Panc1 (cell line): ENCODE measurements at regions not wholly inside any gene's neighbourhood (a gene's known extent, or its start where the extent isn't known, plus 50 kb on each side); places are given as distances from the start of the nearest gene placed in this dataset.

Experiments
- ATAC-seq: fragments of 200-7000 bp; cut with Tn5 transposase; 2 replicates; pipeline ENCODE4 v1.9.1; 2020; ENCODE audit warnings: mild to moderate bottlenecking, moderate library complexity
- BruUV-seq: library from RNA; stranded (reverse); fragments of 400-500 nt; replicated peaks from 2 replicates; lab custom pipeline; 2021; lab: Mats Ljungman, UMichigan
- CTCF ChIA-PET: fragments of 300-600 bp; sonication (Branson Sonifier 250); formaldehyde crosslinking; loops from one replicate; lab custom pipeline; 2022; ENCODE audit warnings: antibody characterized with exemption; lab: Charles Lee
- POLR2A ChIA-PET: fragments of 300-600 bp; sonication (Branson Sonifier 250); formaldehyde crosslinking; loops from one replicate; lab custom pipeline; 2022; ENCODE audit warnings: antibody characterized with exemption; lab: Charles Lee
- DNase-seq: peaks from one replicate; pipeline ENCODE4 v3.0.0-alpha.2; 2010; ENCODE audit warnings: low read depth, low spot score
- H3K27ac ChIP-seq: 2 replicates; pipeline ENCODE4 v1.5.1; 2011; ENCODE audit warnings: mild to moderate bottlenecking, low read length, inconsistent platforms
- H3K27me3 ChIP-seq: fragments of 200-500 bp; sonication (Bioruptor generic); 2 replicates; pipeline ENCODE4 v1.6.0; 2014; ENCODE audit warnings: low read length, inconsistent platforms; ENCODE audit not compliant: control insufficient read depth, insufficient read depth
- H3K36me3 ChIP-seq: fragments of 200-500 bp; sonication (Bioruptor generic); 2 replicates; pipeline ENCODE4 v1.5.1; 2014; ENCODE audit warnings: inconsistent platforms, mild to moderate bottlenecking, low read length, moderate library complexity; ENCODE audit not compliant: control insufficient read depth, insufficient read depth
- H3K4me1 ChIP-seq: 2 replicates; pipeline ENCODE4 v1.5.1; 2011; ENCODE audit warnings: inconsistent platforms, mild to moderate bottlenecking, low read length, moderate library complexity; ENCODE audit not compliant: control insufficient read depth, insufficient read depth
- H3K4me3 ChIP-seq, 2 experiments: 2 replicates each; pipeline ENCODE4 v1.5.1; 2011 to 2012; ENCODE audit warnings: low read depth in 2 of 2, low read length in 2 of 2, mild to moderate bottlenecking in 2 of 2, inconsistent platforms in 1 of 2, moderate library complexity in 1 of 2
- H3K9me3 ChIP-seq: fragments of 200-500 bp; sonication (Bioruptor generic); 2 replicates; pipeline ENCODE4 v1.5.1; 2014; ENCODE audit warnings: low read depth, mild to moderate bottlenecking, inconsistent platforms, low read length, moderate library complexity; ENCODE audit not compliant: control insufficient read depth, insufficient read depth
- CTCF ChIP-seq: fragments of 450-650 bp; IDR thresholded peaks from 2 replicates; pipeline ENCODE4 v1.5.1; 2017; ENCODE audit warnings: mild to moderate bottlenecking
- POLR2AphosphoS5 ChIP-seq: IDR thresholded peaks from 2 replicates; pipeline ENCODE4 v1.6.1; 2012; ENCODE audit warnings: mild to moderate bottlenecking, low read depth, low read length, moderate library complexity
- REST ChIP-seq, 2 experiments: IDR thresholded peaks; 2 replicates each; pipeline ENCODE4 v1.6.1; 2011 to 2012; ENCODE audit warnings: low read depth in 2 of 2, control low read depth in 1 of 2, low read length in 1 of 2, mild to moderate bottlenecking in 1 of 2, moderate library complexity in 1 of 2; ENCODE audit not compliant: insufficient read depth in 1 of 2
- SIN3A ChIP-seq: IDR thresholded peaks from 2 replicates; pipeline ENCODE4 v1.6.1; 2012; ENCODE audit warnings: low read depth, mild to moderate bottlenecking, low read length, moderate library complexity, borderline replicate concordance; ENCODE audit not compliant: insufficient read depth
- TCF7L2 ChIP-seq: IDR thresholded peaks from 2 replicates; pipeline ENCODE4 v1.6.1; 2011; ENCODE audit warnings: mild to moderate bottlenecking, low read depth, low read length, inconsistent platforms
- in situ Hi-C: cut with HindIII; loops from 2 replicates; pipeline ENCODE4 v1.10.0; 2016; ENCODE audit warnings: low sequenced_read_pairs, low pct_unique_long_range_greater_than_20kb
- intact Hi-C: fragments of 100-400 bp; cut with micrococcal nuclease; formaldehyde crosslinking; loops from one replicate; pipeline ENCODE4 v1.10.0; 2022; ENCODE audit not compliant: unreplicated experiment

DNA sequence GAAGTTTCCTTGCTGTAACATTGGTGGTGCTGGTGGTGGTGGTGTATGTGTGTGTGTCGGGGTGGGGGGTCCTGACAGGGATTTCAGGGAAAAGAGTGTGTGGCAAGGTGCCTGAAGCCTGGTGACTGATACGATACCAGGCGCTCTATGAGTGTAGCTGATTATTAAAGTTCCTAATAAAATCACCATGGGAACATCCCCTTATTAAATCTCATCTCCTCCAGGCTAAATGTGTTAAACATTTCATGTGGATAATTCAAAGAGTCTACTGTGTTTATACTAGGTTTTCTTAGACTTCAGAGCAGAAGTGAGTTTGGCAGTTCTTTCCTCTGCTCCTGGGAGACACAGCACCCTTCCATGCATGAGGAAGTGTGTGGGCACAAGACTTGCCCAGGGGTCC lies 82.0 kb downstream of the THNSL2 start:
- DNase-seq (no peak), ATAC-seq (no peak)
- no peak overlapping the region for H3K27ac ChIP-seq
- intact Hi-C loops (no loop called here), in situ Hi-C loops (no loop called here)
- H3K4me3 ChIP-seq: no peak overlapping the region
- H3K9me3 ChIP-seq: no peaks in the 10 kb centered on the region
- H3K27me3 ChIP-seq: peaks cover 8% of the 10 kb centered on the region; the same call in 1 of the 2 replicates
- BruUV-seq: no TSS peak
- H3K36me3 ChIP-seq: no peaks in the 10 kb centered on the region
- POLR2A ChIA-PET: no interaction called here
- H3K4me1 ChIP-seq: no peaks in the 10 kb centered on the region
- TF ChIP-seq CTCF (no peak), POLR2AphosphoS5 (no peak), TCF7L2 (no peak), SIN3A (no peak), REST (IDR thresholded peaks at IDR 0.05; ENCODE audit: insufficient read depth in 1 of 2, low read depth in 2 of 2, low read length in 1 of 2) (no peak)
- CTCF ChIA-PET: no interaction called here

GRCh38 chr2:88250404-88250803 lies 80.3 kb downstream of the THNSL2 start:
- BruUV-seq: no TSS peak
- DNase-seq: no peak
- in situ Hi-C loops: no loop called here
- H3K4me3 ChIP-seq: no peak overlapping the region
- TF ChIP-seq TCF7L2 (no peak), REST (IDR thresholded peaks at IDR 0.05; ENCODE audit: insufficient read depth in 1 of 2, low read depth in 2 of 2, low read length in 1 of 2) (no peak), SIN3A (no peak), POLR2AphosphoS5 (no peak), CTCF (no peak)
- no peak for ATAC-seq
- POLR2A ChIA-PET: no interaction called here
- CTCF ChIA-PET: no interaction called here
- H3K27me3 ChIP-seq: peaks cover 8% of the 10 kb centered on the region; the same call in 1 of the 2 replicates
- H3K36me3 ChIP-seq: no peaks in the 10 kb centered on the region
- H3K4me1 ChIP-seq: no peaks in the 10 kb centered on the region
- no peaks in the 10 kb centered on the region for H3K9me3 ChIP-seq
- intact Hi-C loops: no loop called here
- no peak overlapping the region for H3K27ac ChIP-seq
